HepG2 (cell line): ENCODE measurements at regions not wholly inside any gene's neighbourhood (a gene's known extent, or its start where the extent isn't known, plus 50 kb on each side); places are given as distances from the start of the nearest gene placed in this dataset.

Source experiments
- ATAC-seq: fragments of 200-7000 bp; cut with Tn5 transposase; 3 replicates; pipeline ENCODE4 v1.9.1; 2020; ENCODE audit warnings: mild to moderate bottlenecking, moderate library complexity
- BruUV-seq: library from RNA; stranded (reverse); fragments of 400-500 nt; replicated peaks from 2 replicates; lab custom pipeline; 2021; lab: Mats Ljungman, UMichigan
- CTCF ChIA-PET: fragments of 300-600 bp; formaldehyde crosslinking; extraction: SDS; loops from one replicate; lab custom pipeline; 2021; ENCODE audit warnings: low total read pairs, inconsistent platforms, low intra/inter-chr PET ratio; lab: Yijun Ruan, JAX
- POLR2A ChIA-PET: fragments of 350-600 bp; sonication (Branson Sonifier 250); formaldehyde crosslinking; loops from one replicate; lab custom pipeline; 2020; ENCODE audit warnings: antibody characterized with exemption, inconsistent platforms; lab: Yijun Ruan, JAX
- DNase-seq: peaks from one replicate; pipeline ENCODE4 v3.0.0-alpha.2; 2015; ENCODE audit warnings: low spot score
- FAIRE-seq: peaks from 3 replicates; lab custom pipeline; 2011; peaks lifted over from hg19 to GRCh38; lab: Jason Lieb, UNC
- H2AFZ ChIP-seq: one replicate; pipeline ENCODE4 v1.6.1; 2011; ENCODE audit warnings: low read length, inconsistent platforms
- H3K27ac ChIP-seq: fragments of 300-600 bp; 3 replicates; pipeline ENCODE4 v1.8.0; 2011; ENCODE audit warnings: mixed run types, mild to moderate bottlenecking, mixed read lengths, low read length, inconsistent platforms; ENCODE audit not compliant: insufficient read depth; ENCODE audit errors: extremely low read length
- H3K27me3 ChIP-seq, 2 experiments: fragments of 200-600 bp in 1 of 2; 2 replicates in 1 of 2; 3 replicates in 1 of 2; pipeline versions ENCODE4 v1.6.0 to v1.8.0; 2011; ENCODE audit warnings: low read length in 2 of 2, mild to moderate bottlenecking in 2 of 2, moderate library complexity in 2 of 2, inconsistent platforms in 1 of 2; ENCODE audit not compliant: insufficient read depth in 2 of 2, control insufficient read depth in 1 of 2
- H3K36me3 ChIP-seq, 2 experiments: fragments of 200-600 bp in 1 of 2; replicated peaks in 1 of 2; 2 replicates in 1 of 2; 3 replicates in 1 of 2; pipeline versions ENCODE4 v1.5.1 to v1.8.0; 2011; ENCODE audit warnings: low read length in 2 of 2, inconsistent platforms in 1 of 2; ENCODE audit not compliant: insufficient read depth in 2 of 2, control insufficient read depth in 1 of 2
- H3K4me1 ChIP-seq: 2 replicates; pipeline ENCODE4 v1.5.1; 2012; ENCODE audit warnings: low read length, inconsistent platforms; ENCODE audit not compliant: insufficient read depth
- H3K4me2 ChIP-seq: 2 replicates; pipeline ENCODE4 v1.6.0; 2011; ENCODE audit warnings: low read depth, low read length, inconsistent platforms
- H3K4me3 ChIP-seq, 3 experiments: fragments of 200-600 bp in 1 of 3; sonication (generic), shearing (Covaris generic) in 1 of 3; replicated peaks in 1 of 3; 2 replicates each; pipeline ENCODE4 v1.5.1; 2011 to 2016; ENCODE audit warnings: low read length in 3 of 3, inconsistent platforms in 2 of 3, low read depth in 2 of 3, mild to moderate bottlenecking in 2 of 3, control low read depth in 1 of 3, mixed read lengths in 1 of 3; ENCODE audit not compliant: insufficient read depth in 1 of 3
- H3K79me2 ChIP-seq: one replicate; pipeline ENCODE4 v1.6.1; 2011; ENCODE audit warnings: low read length, inconsistent platforms; ENCODE audit not compliant: insufficient read depth
- H3K9ac ChIP-seq: 2 replicates; pipeline ENCODE4 v1.6.0; 2011; ENCODE audit warnings: mild to moderate bottlenecking, low read depth, low read length, inconsistent platforms; ENCODE audit not compliant: insufficient read depth
- H3K9me3 ChIP-seq: 2 replicates; pipeline ENCODE4 v1.5.1; 2012; ENCODE audit warnings: mild to moderate bottlenecking, low read length
- H4K20me1 ChIP-seq: 2 replicates; pipeline ENCODE4 v1.6.0; 2011; ENCODE audit warnings: inconsistent platforms, mild to moderate bottlenecking, low read length, moderate library complexity; ENCODE audit not compliant: insufficient read depth
- AGO2 ChIP-seq: fragments of 200-400 bp; formaldehyde crosslinking; optimal IDR thresholded peaks from 2 replicates; pipeline ENCODE3; 2017; ENCODE audit warnings: mild to moderate bottlenecking, low read depth, low read length, moderate library complexity
- ATF5 ChIP-seq: sonication (generic); formaldehyde crosslinking; IDR thresholded peaks from 2 replicates; pipeline ENCODE4 v1.4.0; 2020; ENCODE audit warnings: mild to moderate bottlenecking, low read depth, missing genetic modification reagents
- HNRNPLL ChIP-seq: fragments of 200-400 bp; formaldehyde crosslinking; IDR thresholded peaks from 2 replicates; pipeline ENCODE4 v1.6.1; 2017; ENCODE audit warnings: mild to moderate bottlenecking, low read depth, low read length; ENCODE audit not compliant: poor library complexity, severe bottlenecking
- KDM6A ChIP-seq: IDR thresholded peaks from 2 replicates; pipeline ENCODE4 v1.6.1; 2016; ENCODE audit warnings: low read depth
- MATR3 ChIP-seq: sonication (generic); formaldehyde crosslinking; IDR thresholded peaks from 2 replicates; pipeline ENCODE4 v1.4.0; 2020; ENCODE audit warnings: missing genetic modification reagents
- MBNL3 ChIP-seq: fragments of 250-450 bp; sonication (Bioruptor Pico); conservative IDR thresholded peaks from 2 replicates; pipeline ENCODE4 v1.8.0; 2022; ENCODE audit warnings: mild to moderate bottlenecking, inconsistent platforms
- TFE3 ChIP-seq: IDR thresholded peaks from 2 replicates; pipeline ENCODE4 v1.6.1; 2016
- TRIM24 ChIP-seq: sonication (generic); formaldehyde crosslinking; IDR thresholded peaks from 2 replicates; pipeline ENCODE4 v1.8.0; 2022; ENCODE audit warnings: mild to moderate bottlenecking, missing genetic modification reagents
- ZBTB42 ChIP-seq: sonication (generic); formaldehyde crosslinking; IDR thresholded peaks from 2 replicates; pipeline ENCODE4 v1.5.0; 2020; ENCODE audit warnings: mild to moderate bottlenecking, missing genetic modification reagents
- ZFP82 ChIP-seq: sonication (generic); formaldehyde crosslinking; IDR thresholded peaks from 2 replicates; pipeline ENCODE4 v1.5.1; 2020; ENCODE audit warnings: mild to moderate bottlenecking, missing genetic modification reagents, borderline replicate concordance
- ZGPAT ChIP-seq: IDR thresholded peaks from 2 replicates; pipeline ENCODE4 v1.6.1; 2016; ENCODE audit warnings: mild to moderate bottlenecking
- ZNF230 ChIP-seq: sonication (generic); formaldehyde crosslinking; IDR thresholded peaks from 2 replicates; pipeline ENCODE4 v1.4.0; 2020; ENCODE audit warnings: mild to moderate bottlenecking, missing genetic modification reagents
- ZNF264 ChIP-seq: sonication (generic); formaldehyde crosslinking; IDR thresholded peaks from 2 replicates; pipeline ENCODE4 v1.4.0; 2020; ENCODE audit warnings: missing genetic modification reagents
- ZNF468 ChIP-seq: sonication (generic); formaldehyde crosslinking; IDR thresholded peaks from 2 replicates; pipeline ENCODE4 v1.8.0; 2022; ENCODE audit warnings: mild to moderate bottlenecking, moderate library complexity, missing genetic modification reagents
- ZNF550 ChIP-seq: sonication (generic); formaldehyde crosslinking; IDR thresholded peaks from 2 replicates; pipeline ENCODE4 v1.4.0; 2020; ENCODE audit warnings: mild to moderate bottlenecking, missing genetic modification reagents, borderline replicate concordance
- ZNF792 ChIP-seq: IDR thresholded peaks from 2 replicates; pipeline ENCODE4 v1.6.1; 2016
- ZNF816 ChIP-seq: sonication (generic); formaldehyde crosslinking; IDR thresholded peaks from 2 replicates; pipeline ENCODE4 v1.8.0; 2022; ENCODE audit warnings: missing genetic modification reagents, mild to moderate bottlenecking, borderline replicate concordance
- WGBS: methylation state at CpG from one replicate; pipeline ENCODE4 v1.1.6; 2017; ENCODE audit warnings: low lambda C conversion rate; 5-methylcytosine and 5-hydroxymethylcytosine counted together
- in situ Hi-C: cut with HindIII; loops from 2 replicates; pipeline ENCODE4 v1.10.0; 2017; ENCODE audit warnings: low pct_unique_long_range_greater_than_20kb; ENCODE audit not compliant: extremely low pct_ligation_motif_present
- intact Hi-C: fragments of 100-400 bp; cut with micrococcal nuclease; formaldehyde crosslinking; loops from one replicate; pipeline ENCODE4 v1.10.0; 2022; ENCODE audit not compliant: unreplicated experiment
- TF ChIP-seq, protein P1 (sequence below): sonication (generic); formaldehyde crosslinking; IDR thresholded peaks from 2 replicates; pipeline ENCODE4 v1.5.0; 2020; ENCODE audit warnings: missing genetic modification reagents

- H3K9me3 ChIP-seq: no peaks in the 10 kb centered on the region
- no peak overlapping the region for H3K9ac ChIP-seq
- no peaks in the 10 kb centered on the region for H3K27me3 ChIP-seq
- ATAC-seq: no peak
- no peaks in the 10 kb centered on the region for H3K79me2 ChIP-seq
- no peak overlapping the region for H3K4me3 ChIP-seq
- ChIA-PET POLR2A (no interaction called here), CTCF (no interaction called here)
- no peaks in the 10 kb centered on the region for H3K4me1 ChIP-seq
- intact Hi-C loops: no loop called here
- H3K36me3 ChIP-seq: no peaks in the 10 kb centered on the region
- no peaks in the 10 kb centered on the region; the same call in 1 of the 2 replicates for H4K20me1 ChIP-seq
- WGBS: 83% methylated on average over 19 of the region's 19 CpGs
- in situ Hi-C loops: no loop called here
- FAIRE-seq: no peak
- no TSS peak for BruUV-seq
- no peak overlapping the region for H3K4me2 ChIP-seq
- TF ChIP-seq MBNL3: no peak
- TF ChIP-seq ZNF468 (CRISPR knock-in tag): no peak
- TF ChIP-seq AGO2: no peak
- TF ChIP-seq ZBTB42: no peak
- no peak for TF ChIP-seq ZNF550 (CRISPR knock-in tag)
- TF ChIP-seq ZNF816 (CRISPR knock-in tag): no peak
- no peak overlapping the region for H2AFZ ChIP-seq
- no peak for DNase-seq
- H3K27ac ChIP-seq: no peak overlapping the region
These were observed 291.5 kb upstream of the EYS start for GRCh38 chr6:65998544-65998943.

GRCh38 chr6:65997539-65997938 lies 290.5 kb upstream of the EYS start:
- H3K27me3 ChIP-seq: no peaks in the 10 kb centered on the region
- H2AFZ ChIP-seq: no peak overlapping the region
- H3K27ac ChIP-seq: no peak overlapping the region
- ChIA-PET POLR2A (no interaction called here), CTCF (no interaction called here)
- no peaks in the 10 kb centered on the region for H3K79me2 ChIP-seq
- intact Hi-C loops: no loop called here
- H3K4me3 ChIP-seq: no peak overlapping the region
- H4K20me1 ChIP-seq: no peaks in the 10 kb centered on the region; the same call in 1 of the 2 replicates
- H3K9me3 ChIP-seq: no peaks in the 10 kb centered on the region
- in situ Hi-C loops: no loop called here
- BruUV-seq: no TSS peak
- no peak for FAIRE-seq
- DNase-seq: no peak
- 3% methylated on average over 1 of the region's 1 CpG for WGBS
- no peaks in the 10 kb centered on the region for H3K4me1 ChIP-seq
- no peaks in the 10 kb centered on the region for H3K36me3 ChIP-seq
- no peak overlapping the region for H3K9ac ChIP-seq
- no peak overlapping the region for H3K4me2 ChIP-seq
- no peak for ATAC-seq
- no peak for TF ChIP-seq ZNF792 (CRISPR knock-in tag)
- no peak for TF ChIP-seq MATR3 (CRISPR knock-in tag)
- no peak for TF ChIP-seq HNRNPLL
- no peak for TF ChIP-seq ZNF230 (CRISPR knock-in tag)
- TF ChIP-seq ZGPAT (CRISPR knock-in tag): no peak
- TF ChIP-seq, protein P1, sequence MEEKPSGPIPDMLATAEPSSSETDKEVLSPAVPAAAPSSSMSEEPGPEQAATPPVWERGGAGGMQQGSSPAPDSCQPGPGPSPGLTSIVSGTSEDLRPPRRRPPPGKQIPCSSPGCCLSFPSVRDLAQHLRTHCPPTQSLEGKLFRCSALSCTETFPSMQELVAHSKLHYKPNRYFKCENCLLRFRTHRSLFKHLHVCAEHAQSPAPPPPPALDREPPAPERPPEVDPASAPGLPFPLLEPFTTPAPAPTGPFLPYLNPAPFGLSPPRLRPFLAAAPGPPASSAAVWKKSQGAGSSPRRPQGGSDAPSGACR (CRISPR knock-in tag): no peak
- TF ChIP-seq TRIM24 (CRISPR knock-in tag): no peak
- no peak for TF ChIP-seq ZNF264 (CRISPR knock-in tag)
- TF ChIP-seq ATF5 (CRISPR knock-in tag): no peak
- TF ChIP-seq TFE3 (CRISPR knock-in tag): no peak
- TF ChIP-seq KDM6A (CRISPR knock-in tag): no peak
- no peak for TF ChIP-seq ZFP82
